SHP77 treated with DMSO at 0.1 percent for 48 hours (cell line): ENCODE measurements at regions not wholly inside any gene's neighbourhood (a gene's known extent, or its start where the extent isn't known, plus 50 kb on each side); places are given as distances from the start of the nearest gene placed in this dataset.

ENCODE experiments used
- DNase-seq: peaks from one replicate; lab custom pipeline; 2025; lab: John Stamatoyannopoulos, UW

GRCh38 chr2:167900435-167901114 lies 346.8 kb downstream of the STK39 start:
- DNase-seq: no peak

GRCh38 chr2:167898340-167898739 lies 349.1 kb downstream of the STK39 start:
- DNase-seq: no peak

- DNase-seq: no peak
Measured at GRCh38 chr2:167891841-167892240, 355.6 kb downstream of the STK39 start.

GRCh38 chr2:167890739-167891138 lies 356.7 kb downstream of the STK39 start:
- no peak for DNase-seq

- DNase-seq: no peak
Measured at GRCh38 chr2:167880415-167880814, 367.0 kb downstream of the STK39 start.

- no peak for DNase-seq
Measured at GRCh38 chr2:167875529-167875928, 371.9 kb downstream of the STK39 start.

- DNase-seq: no peak
Measured at GRCh38 chr2:167874812-167875211, 372.6 kb downstream of the STK39 start.

GRCh38 chr2:167871286-167871685 lies 376.1 kb downstream of the STK39 start:
- no peak for DNase-seq

- DNase-seq: no peak
Measured at GRCh38 chr2:167869200-167869599, 378.2 kb downstream of the STK39 start.

GRCh38 chr2:167863377-167863776 lies 384.0 kb downstream of the STK39 start:
- no peak for DNase-seq

GRCh38 chr2:167862782-167863181 lies 384.6 kb downstream of the STK39 start:
- DNase-seq: no peak

GRCh38 chr2:167862296-167862695 lies 385.1 kb downstream of the STK39 start:
- no peak for DNase-seq

GRCh38 chr2:167861574-167862193 lies 385.7 kb downstream of the STK39 start:
- no peak for DNase-seq

GRCh38 chr2:167860082-167860481 lies 387.3 kb downstream of the STK39 start:
- DNase-seq: no peak

- DNase-seq: no peak
Measured at GRCh38 chr2:167859676-167860075, 387.7 kb downstream of the STK39 start.

- DNase-seq: no peak
Measured at GRCh38 chr2:167858086-167858485, 389.3 kb downstream of the STK39 start.

- DNase-seq: no peak
Measured at GRCh38 chr2:167857416-167857815, 390.0 kb downstream of the STK39 start.

- DNase-seq: no peak
Measured at GRCh38 chr2:167856190-167856589, 391.2 kb downstream of the STK39 start.

- no peak for DNase-seq
Measured at GRCh38 chr2:167855211-167855610, 392.2 kb downstream of the STK39 start.

GRCh38 chr2:167853717-167854116 lies 393.7 kb downstream of the STK39 start:
- DNase-seq: no peak

GRCh38 chr2:167851876-167852275 lies 395.5 kb downstream of the STK39 start:
- DNase-seq: no peak

- no peak for DNase-seq
Measured at GRCh38 chr2:167851323-167851860, 396.0 kb downstream of the STK39 start.

- peak; percentile 34 for DNase-seq
Measured at GRCh38 chr2:167844714-167845530, 402.5 kb downstream of the STK39 start.
